PC-3 (cell line): ENCODE measurements at regions not wholly inside any gene's neighbourhood (a gene's known extent, or its start where the extent isn't known, plus 50 kb on each side); places are given as distances from the start of the nearest gene placed in this dataset.

Source experiments
- CTCF ChIP-seq: fragments of 300-600 bp; sonication (generic); conservative IDR thresholded peaks from 2 replicates; pipeline ENCODE4 v1.5.1; 2017; ENCODE audit warnings: antibody characterized with exemption, low read depth, mild to moderate bottlenecking, low read length
- EZH2 ChIP-seq: fragments of 300-600 bp; sonication (generic); IDR thresholded peaks from one replicate; pipeline ENCODE4 v1.6.1; 2017; ENCODE audit warnings: antibody characterized with exemption, mild to moderate bottlenecking, low read length; ENCODE audit not compliant: unreplicated experiment
- EZH2phosphoT487 ChIP-seq: fragments of 300-600 bp; sonication (generic); IDR thresholded peaks from 2 replicates; pipeline ENCODE4 v1.6.1; 2018; ENCODE audit warnings: mild to moderate bottlenecking, antibody characterized with exemption, low read length, borderline replicate concordance

- TF ChIP-seq CTCF (no peak), EZH2 (no peak), EZH2phosphoT487 (no peak)
These were observed 136.3 kb upstream of the GLI3 start for GRCh38 chr7:42373285-42373684.
